ENCODE measurements at regions not wholly inside any gene's neighbourhood (a gene's known extent, or its start where the extent isn't known, plus 50 kb on each side); places are given as distances from the start of the nearest gene placed in this dataset.

DNA sequence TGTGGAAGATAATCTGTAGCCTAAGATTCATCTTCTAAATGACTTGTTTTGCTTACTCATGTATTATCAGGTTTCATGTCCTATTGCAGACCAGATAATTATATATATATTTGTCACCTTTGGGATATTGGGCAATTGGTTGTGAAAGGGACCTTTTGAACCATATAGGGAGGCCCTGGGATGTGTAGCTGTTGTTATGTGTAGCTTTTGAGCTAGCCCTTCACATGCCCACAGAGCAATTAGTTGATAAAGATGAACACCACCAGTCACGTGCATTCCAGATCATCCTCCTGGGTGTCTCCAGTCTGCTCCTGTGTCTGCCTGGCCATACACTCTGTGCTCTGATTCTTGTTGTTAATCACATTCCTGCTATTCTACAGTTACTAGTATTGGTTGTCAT, 431.2 kb upstream of the FBXO33 start:
- no peaks in the 10 kb centered on the region for H3K4me1 ChIP-seq (ENCODE audit: insufficient read depth, insufficient read length)
- H3K9me3 ChIP-seq (ENCODE audit: insufficient read depth, low read length) = no peaks in the 10 kb centered on the region
- no peaks in the 10 kb centered on the region for H3K27me3 ChIP-seq (ENCODE audit: insufficient read depth, insufficient read length)
- no peak overlapping the region for H3K9ac ChIP-seq (ENCODE audit: insufficient read length, low read depth)
- no peaks in the 10 kb centered on the region for H3K36me3 ChIP-seq (ENCODE audit: insufficient read depth, insufficient read length, low read length)
- TF ChIP-seq ZNF274 (IDR thresholded peaks at IDR 0.05; ENCODE audit: low read depth, low read length) (no peak), SUZ12 (IDR thresholded peaks at IDR 0.05; ENCODE audit: extremely low read depth, insufficient read depth, insufficient read length) (no peak), YY1 (IDR thresholded peaks at IDR 0.05; ENCODE audit: insufficient read depth, insufficient read length) (no peak)
- no peak for DNase-seq (ENCODE audit: low read depth, low spot score)
- H3K4me3 ChIP-seq (ENCODE audit: insufficient read length, low read depth) = no peak overlapping the region

DNA sequence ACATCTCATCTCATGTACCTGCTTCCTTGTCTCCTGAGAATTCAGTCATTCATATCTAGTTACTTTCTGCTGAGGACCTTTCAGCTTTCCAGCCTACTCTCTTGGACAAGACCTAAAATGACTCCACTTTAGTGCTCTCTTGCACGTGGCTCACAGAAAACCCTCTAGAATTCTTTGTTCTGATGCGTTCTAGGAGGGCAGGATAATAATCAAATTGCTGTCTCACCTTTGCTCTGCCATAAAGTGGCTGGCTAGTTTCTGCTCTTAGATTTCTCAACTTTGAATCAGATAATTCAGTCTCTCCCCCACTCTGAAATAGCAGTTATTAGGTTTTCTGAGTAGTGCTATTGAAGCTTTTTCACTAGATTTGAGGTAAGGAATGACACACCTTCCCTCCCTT, 429.5 kb upstream of the FBXO33 start:
- Histone ChIP-seq H3K9ac (ENCODE audit: insufficient read length, low read depth) (no peak overlapping the region), H3K4me3 (ENCODE audit: insufficient read length, low read depth) (no peak overlapping the region), H3K4me1 (ENCODE audit: insufficient read depth, insufficient read length) (no peaks in the 10 kb centered on the region), H3K9me3 (ENCODE audit: insufficient read depth, low read length) (no peaks in the 10 kb centered on the region), H3K27me3 (ENCODE audit: insufficient read depth, insufficient read length) (no peaks in the 10 kb centered on the region), H3K36me3 (ENCODE audit: insufficient read depth, insufficient read length, low read length) (no peaks in the 10 kb centered on the region)
- no peak for DNase-seq (ENCODE audit: low read depth, low spot score)
- TF ChIP-seq SUZ12 (IDR thresholded peaks at IDR 0.05; ENCODE audit: extremely low read depth, insufficient read depth, insufficient read length) = no peak
- TF ChIP-seq ZNF274 (IDR thresholded peaks at IDR 0.05; ENCODE audit: low read depth, low read length) = no peak
- no peak for TF ChIP-seq YY1 (IDR thresholded peaks at IDR 0.05; ENCODE audit: insufficient read depth, insufficient read length)

DNA sequence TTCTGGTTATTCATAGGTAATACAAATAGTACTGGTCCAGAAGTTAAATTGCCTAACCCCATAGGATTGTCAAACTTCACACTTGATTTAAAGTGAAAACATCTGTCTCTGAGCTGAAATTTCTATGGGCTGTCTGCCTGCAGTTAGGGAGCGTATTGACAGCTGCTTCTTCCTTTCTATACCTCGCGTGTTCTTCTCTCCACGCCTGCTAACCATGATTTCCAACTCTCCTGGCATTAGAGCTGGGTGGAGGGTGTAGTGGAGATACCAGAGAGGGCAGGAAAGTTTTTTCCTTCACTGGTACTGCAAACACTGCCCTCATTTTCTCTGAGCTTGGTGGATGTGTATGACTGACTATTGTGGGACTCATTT, 429.0 kb upstream of the FBXO33 start:
- no peaks in the 10 kb centered on the region for H3K36me3 ChIP-seq (ENCODE audit: insufficient read depth, insufficient read length, low read length)
- no peaks in the 10 kb centered on the region for H3K9me3 ChIP-seq (ENCODE audit: insufficient read depth, low read length)
- no peak overlapping the region for H3K4me3 ChIP-seq (ENCODE audit: insufficient read length, low read depth)
- no peaks in the 10 kb centered on the region for H3K4me1 ChIP-seq (ENCODE audit: insufficient read depth, insufficient read length)
- DNase-seq (ENCODE audit: low read depth, low spot score) = no peak
- TF ChIP-seq SUZ12 (IDR thresholded peaks at IDR 0.05; ENCODE audit: extremely low read depth, insufficient read depth, insufficient read length) (no peak), YY1 (IDR thresholded peaks at IDR 0.05; ENCODE audit: insufficient read depth, insufficient read length) (no peak), ZNF274 (IDR thresholded peaks at IDR 0.05; ENCODE audit: low read depth, low read length) (no peak)
- no peak overlapping the region for H3K9ac ChIP-seq (ENCODE audit: insufficient read length, low read depth)
- H3K27me3 ChIP-seq (ENCODE audit: insufficient read depth, insufficient read length) = no peaks in the 10 kb centered on the region

DNA sequence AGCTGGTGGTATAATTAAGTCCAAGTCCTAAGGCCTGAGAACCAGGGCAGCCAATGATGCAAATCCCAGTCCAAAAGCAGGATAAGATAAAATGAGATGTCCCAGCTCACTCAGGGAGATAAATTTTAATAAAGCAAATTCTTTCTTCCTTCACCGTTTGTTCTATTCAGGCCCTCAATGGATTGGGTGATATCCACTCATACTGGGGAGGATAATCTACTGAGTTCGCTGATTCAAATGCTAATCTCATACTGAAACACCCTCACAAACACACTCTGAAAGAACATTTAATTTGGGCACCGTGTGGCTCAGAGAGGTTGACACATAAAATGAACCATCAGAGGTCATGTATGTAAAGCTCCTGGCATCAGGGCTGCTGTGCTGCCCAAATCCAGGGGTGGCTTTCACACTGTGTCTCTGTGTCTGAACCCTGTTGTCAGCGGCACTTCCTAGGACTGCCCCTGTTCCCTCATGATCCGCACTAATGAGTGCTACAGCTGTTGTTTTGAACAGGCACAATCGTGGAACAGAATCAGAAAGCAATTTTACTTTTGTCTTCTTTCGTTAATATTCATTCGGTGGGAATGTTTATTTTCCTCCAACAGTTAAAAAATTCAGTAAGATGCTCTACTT, 428.5 kb upstream of the FBXO33 start:
- TF ChIP-seq SUZ12 (IDR thresholded peaks at IDR 0.05; ENCODE audit: extremely low read depth, insufficient read depth, insufficient read length) (no peak), YY1 (IDR thresholded peaks at IDR 0.05; ENCODE audit: insufficient read depth, insufficient read length) (no peak), ZNF274 (IDR thresholded peaks at IDR 0.05; ENCODE audit: low read depth, low read length) (no peak)
- no peaks in the 10 kb centered on the region for H3K36me3 ChIP-seq (ENCODE audit: insufficient read depth, insufficient read length, low read length)
- no peaks in the 10 kb centered on the region for H3K27me3 ChIP-seq (ENCODE audit: insufficient read depth, insufficient read length)
- H3K4me3 ChIP-seq (ENCODE audit: insufficient read length, low read depth) = no peak overlapping the region
- no peaks in the 10 kb centered on the region for H3K9me3 ChIP-seq (ENCODE audit: insufficient read depth, low read length)
- DNase-seq (ENCODE audit: low read depth, low spot score) = no peak
- no peaks in the 10 kb centered on the region for H3K4me1 ChIP-seq (ENCODE audit: insufficient read depth, insufficient read length)
- no peak overlapping the region for H3K9ac ChIP-seq (ENCODE audit: insufficient read length, low read depth)

DNA sequence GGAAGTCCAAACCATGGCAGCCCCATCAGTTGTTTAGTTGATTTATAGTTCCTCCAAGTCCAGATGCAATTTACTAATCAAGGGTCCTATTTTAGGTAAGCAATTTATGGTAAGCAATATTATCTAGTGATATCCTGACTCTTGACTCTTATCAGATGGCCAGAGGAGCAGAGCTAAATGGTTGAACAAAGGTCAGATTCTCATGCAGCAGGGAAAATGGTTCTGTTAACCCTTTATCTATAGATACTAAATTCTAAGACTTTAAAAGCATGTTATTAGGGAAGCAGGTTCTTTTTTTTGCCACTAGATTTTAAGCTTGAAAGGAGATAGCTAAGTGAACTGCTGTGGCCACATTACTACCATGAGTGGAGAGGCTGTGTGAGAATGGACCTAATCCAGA, 427.1 kb upstream of the FBXO33 start:
- TF ChIP-seq YY1 (IDR thresholded peaks at IDR 0.05; ENCODE audit: insufficient read depth, insufficient read length) = no peak
- no peak for TF ChIP-seq ZNF274 (IDR thresholded peaks at IDR 0.05; ENCODE audit: low read depth, low read length)
- TF ChIP-seq SUZ12 (IDR thresholded peaks at IDR 0.05; ENCODE audit: extremely low read depth, insufficient read depth, insufficient read length) = no peak
- H3K9ac ChIP-seq (ENCODE audit: insufficient read length, low read depth) = no peak overlapping the region

DNA sequence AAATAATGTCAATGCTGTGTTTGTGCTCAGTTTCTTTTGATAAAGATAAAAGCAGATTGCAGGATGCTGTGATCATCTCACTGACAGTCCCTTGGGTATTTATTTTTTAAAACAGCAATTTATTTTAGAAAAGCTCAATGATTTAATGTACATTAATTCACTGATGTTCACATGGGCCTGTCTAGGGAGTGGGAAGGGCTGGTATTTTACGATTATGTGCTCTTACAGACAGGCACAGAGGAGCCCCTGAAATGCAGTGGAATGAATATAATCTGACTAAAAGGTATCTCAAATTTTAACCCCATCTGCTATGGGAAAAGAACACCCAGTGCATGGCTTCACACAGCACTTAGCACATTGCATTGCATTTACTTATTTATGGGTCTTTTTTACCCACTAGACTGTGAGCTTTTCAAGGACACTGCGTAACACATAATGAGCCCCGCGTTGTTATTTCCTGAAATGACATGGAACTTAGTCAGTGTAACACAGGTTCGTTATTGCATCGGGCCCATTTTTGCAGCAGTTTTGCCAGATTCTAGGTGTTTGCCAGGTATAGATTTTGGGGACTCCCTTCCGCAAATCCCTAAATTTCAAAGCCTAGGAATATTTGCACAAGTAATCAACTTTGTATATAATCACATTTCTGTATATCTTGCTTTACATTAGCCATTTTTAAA, 425.3 kb upstream of the FBXO33 start:
- Histone ChIP-seq H3K9me3 (ENCODE audit: insufficient read depth, low read length) (no peaks in the 10 kb centered on the region), H3K4me3 (ENCODE audit: insufficient read length, low read depth) (no peak overlapping the region), H3K4me1 (ENCODE audit: insufficient read depth, insufficient read length) (no peaks in the 10 kb centered on the region), H3K9ac (ENCODE audit: insufficient read length, low read depth) (no peak overlapping the region), H3K27me3 (ENCODE audit: insufficient read depth, insufficient read length) (no peaks in the 10 kb centered on the region), H3K36me3 (ENCODE audit: insufficient read depth, insufficient read length, low read length) (no peaks in the 10 kb centered on the region)
- TF ChIP-seq ZNF274 (IDR thresholded peaks at IDR 0.05; ENCODE audit: low read depth, low read length) (no peak), SUZ12 (IDR thresholded peaks at IDR 0.05; ENCODE audit: extremely low read depth, insufficient read depth, insufficient read length) (no peak)
- no peak for DNase-seq (ENCODE audit: low read depth, low spot score)

More for the DNA sequence above, 427.1 kb upstream of the FBXO33 start:
- Histone ChIP-seq H3K27me3 (ENCODE audit: insufficient read depth, insufficient read length) (no peaks in the 10 kb centered on the region), H3K9me3 (ENCODE audit: insufficient read depth, low read length) (no peaks in the 10 kb centered on the region), H3K4me3 (ENCODE audit: insufficient read length, low read depth) (no peak overlapping the region), H3K36me3 (ENCODE audit: insufficient read depth, insufficient read length, low read length) (no peaks in the 10 kb centered on the region), H3K4me1 (ENCODE audit: insufficient read depth, insufficient read length) (no peaks in the 10 kb centered on the region)
- no peak for DNase-seq (ENCODE audit: low read depth, low spot score)

DNA sequence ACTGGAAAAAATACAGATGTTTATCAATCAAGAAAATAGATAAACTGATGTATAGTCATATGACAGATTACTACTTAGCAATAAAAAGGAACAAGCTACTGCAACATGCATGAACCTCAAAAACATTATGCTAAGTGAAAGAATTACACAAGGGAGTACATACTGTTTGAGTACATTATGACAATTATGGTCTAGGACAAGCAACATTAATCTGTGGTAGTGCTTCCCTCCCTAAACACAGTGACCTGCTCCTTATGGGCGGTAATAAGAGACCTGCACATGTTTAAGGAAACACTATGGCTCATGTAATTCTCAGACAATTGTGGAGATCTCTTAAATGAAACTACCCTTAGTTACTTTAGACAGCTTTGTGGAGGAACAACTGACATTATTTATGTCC, 421.2 kb upstream of the FBXO33 start:
- no peak overlapping the region for H3K9ac ChIP-seq (ENCODE audit: insufficient read length, low read depth)
- no peak for DNase-seq (ENCODE audit: low read depth, low spot score)
- TF ChIP-seq SUZ12 (IDR thresholded peaks at IDR 0.05; ENCODE audit: extremely low read depth, insufficient read depth, insufficient read length) = no peak
- TF ChIP-seq YY1 (IDR thresholded peaks at IDR 0.05; ENCODE audit: insufficient read depth, insufficient read length) = no peak
- no peak for TF ChIP-seq ZNF274 (IDR thresholded peaks at IDR 0.05; ENCODE audit: low read depth, low read length)
- H3K36me3 ChIP-seq (ENCODE audit: insufficient read depth, insufficient read length, low read length) = no peaks in the 10 kb centered on the region
- H3K4me3 ChIP-seq (ENCODE audit: insufficient read length, low read depth) = no peak overlapping the region
- H3K27me3 ChIP-seq (ENCODE audit: insufficient read depth, insufficient read length) = no peaks in the 10 kb centered on the region
- no peaks in the 10 kb centered on the region for H3K4me1 ChIP-seq (ENCODE audit: insufficient read depth, insufficient read length)
- no peaks in the 10 kb centered on the region for H3K9me3 ChIP-seq (ENCODE audit: insufficient read depth, low read length)
